SK-N-SH (cell line): ENCODE measurements at regions not wholly inside any gene's neighbourhood (a gene's known extent, or its start where the extent isn't known, plus 50 kb on each side); places are given as distances from the start of the nearest gene placed in this dataset.

Experiments used
- CTCF ChIA-PET: fragments of 300-600, 350-600 bp; formaldehyde crosslinking; extraction: SDS; loops from one replicate; lab custom pipeline; 2021; lab: Yijun Ruan, JAX
- POLR2A ChIA-PET: fragments of 350-600 bp; sonication (Branson Sonifier 250); formaldehyde crosslinking; extraction: SDS; loops from one replicate; lab custom pipeline; 2020; ENCODE audit warnings: antibody characterized with exemption, inconsistent platforms; lab: Yijun Ruan, JAX
- DNase-seq: peaks from one replicate; pipeline ENCODE4 v3.0.0; 2012
- H2AFZ ChIP-seq: fragments of 200-600 bp; sonication (generic); 2 replicates; pipeline ENCODE4 v1.8.1; 2016; ENCODE audit warnings: antibody characterized with exemption, mild to moderate bottlenecking, low read depth
- H3F3A ChIP-seq: fragments of 200-600 bp; sonication (generic); replicated peaks from 2 replicates; pipeline ENCODE3; 2016; ENCODE audit warnings: antibody characterized with exemption, mild to moderate bottlenecking; ENCODE audit not compliant: insufficient read depth
- H3K27ac ChIP-seq, 2 experiments: fragments of 200-500 bp in 1 of 2; fragments of 200-600 bp in 1 of 2; sonication (Bioruptor generic) in 1 of 2; sonication (generic), shearing (Covaris generic) in 1 of 2; 2 replicates each; pipeline versions ENCODE4 v1.5.1 to v1.6.1; 2014 to 2016; ENCODE audit warnings: low read depth in 2 of 2, inconsistent platforms in 1 of 2, low read length in 1 of 2, mild to moderate bottlenecking in 1 of 2, mixed read lengths in 1 of 2
- H3K27me3 ChIP-seq: fragments of 200-600 bp; sonication (generic), shearing (Covaris generic); 2 replicates; pipeline ENCODE4 v1.6.1; 2016; ENCODE audit warnings: mixed run types; ENCODE audit not compliant: insufficient read depth
- H3K36me3 ChIP-seq, 2 experiments: fragments of 200-500 bp in 1 of 2; fragments of 200-600 bp in 1 of 2; sonication (Bioruptor generic) in 1 of 2; sonication (generic) in 1 of 2; replicated peaks in 1 of 2; 2 replicates each; pipeline versions ENCODE3 to v1.5.1; 2014 to 2016; ENCODE audit warnings: low read length in 1 of 2, mild to moderate bottlenecking in 1 of 2; ENCODE audit not compliant: insufficient read depth in 2 of 2, control insufficient read depth in 1 of 2
- H3K4me1 ChIP-seq, 2 experiments: fragments of 200-500 bp in 1 of 2; fragments of 200-600 bp in 1 of 2; sonication (Bioruptor generic) in 1 of 2; sonication (generic), shearing (Covaris generic) in 1 of 2; 2 replicates each; pipeline versions ENCODE4 v1.5.1 to v1.6.1; 2014 to 2016; ENCODE audit warnings: low read depth in 1 of 2, low read length in 1 of 2, mixed run types in 1 of 2; ENCODE audit not compliant: insufficient read depth in 2 of 2, control insufficient read depth in 1 of 2
- H3K4me2 ChIP-seq: fragments of 200-600 bp; sonication (generic), shearing (Covaris generic); 2 replicates; pipeline ENCODE4 v1.6.1; 2017; ENCODE audit warnings: mixed run types
- H3K4me3 ChIP-seq, 2 experiments: fragments of 200-500 bp in 1 of 2; fragments of 200-600 bp in 1 of 2; sonication (Bioruptor generic) in 1 of 2; sonication (generic), shearing (Covaris generic) in 1 of 2; 2 replicates each; pipeline versions ENCODE4 v1.5.1 to v1.8.1; 2014 to 2016; ENCODE audit warnings: low read depth in 2 of 2, inconsistent platforms in 1 of 2, low read length in 1 of 2, mild to moderate bottlenecking in 1 of 2, mixed read lengths in 1 of 2, moderate library complexity in 1 of 2
- H3K79me2 ChIP-seq: fragments of 200-600 bp; sonication (generic); 2 replicates; pipeline ENCODE4 v1.8.1; 2017; ENCODE audit warnings: mild to moderate bottlenecking; ENCODE audit not compliant: insufficient read depth
- H3K9ac ChIP-seq: fragments of 200-600 bp; sonication (generic); 2 replicates; pipeline ENCODE4 v1.6.1; 2017; ENCODE audit warnings: mixed run types
- H3K9me2 ChIP-seq: fragments of 200-600 bp; sonication (generic); 2 replicates; pipeline ENCODE4 v1.6.1; 2017; ENCODE audit warnings: mixed run types
- H3K9me3 ChIP-seq: fragments of 200-600 bp; sonication (generic); 2 replicates; pipeline ENCODE4 v1.6.1; 2017; ENCODE audit warnings: mixed run types, mild to moderate bottlenecking, moderate library complexity
- H4K20me1 ChIP-seq: fragments of 200-600 bp; sonication (generic); 2 replicates; pipeline ENCODE4 v1.6.1; 2017; ENCODE audit warnings: mild to moderate bottlenecking, mixed run types; ENCODE audit not compliant: insufficient read depth
- ELF1 ChIP-seq: IDR thresholded peaks from 2 replicates; pipeline ENCODE4 v1.4.0; 2012
- EP300 ChIP-seq, 2 experiments: IDR thresholded peaks; 2 replicates each; pipeline versions ENCODE4 v1.4.0 to v1.6.1; 2012; ENCODE audit warnings: borderline replicate concordance in 1 of 2, low read depth in 1 of 2, low read length in 1 of 2
- FOXJ3 ChIP-seq: sonication (generic); formaldehyde crosslinking; IDR thresholded peaks from 2 replicates; pipeline ENCODE4 v1.5.1; 2020; ENCODE audit warnings: mild to moderate bottlenecking, missing genetic modification reagents
- JUND ChIP-seq: IDR thresholded peaks from 2 replicates; pipeline ENCODE4 v1.4.0; 2012
- MXI1 ChIP-seq: IDR thresholded peaks from 2 replicates; pipeline ENCODE4 v1.6.1; 2012; ENCODE audit warnings: mild to moderate bottlenecking, low read depth, low read length, improper control_type of control experiment
- NFIC ChIP-seq: IDR thresholded peaks from 2 replicates; pipeline ENCODE4 v1.4.0; 2012; ENCODE audit warnings: borderline replicate concordance
- RCOR1 ChIP-seq: fragments of 150-350 bp; IDR thresholded peaks from 2 replicates; pipeline ENCODE4 v1.6.1; 2017; ENCODE audit warnings: antibody characterized with exemption, low read length
- RFX5 ChIP-seq: IDR thresholded peaks from 2 replicates; pipeline ENCODE4 v1.6.1; 2012; ENCODE audit warnings: mild to moderate bottlenecking, improper control_type of control experiment, low read length
- SMC3 ChIP-seq: IDR thresholded peaks from 2 replicates; pipeline ENCODE4 v1.6.1; 2012; ENCODE audit warnings: low read depth, low read length, improper control_type of control experiment
- TCF12 ChIP-seq: IDR thresholded peaks from 2 replicates; pipeline ENCODE4 v1.4.0; 2012
- YY1 ChIP-seq: IDR thresholded peaks from 2 replicates; pipeline ENCODE4 v1.4.0; 2012; ENCODE audit warnings: low read depth, mild to moderate bottlenecking
- WGBS: methylation state at CpG from one replicate; pipeline ENCODE4 v1.1.6; 2017; ENCODE audit warnings: low lambda C conversion rate; 5-methylcytosine and 5-hydroxymethylcytosine counted together
- TF ChIP-seq, protein P1 (sequence below): IDR thresholded peaks from 2 replicates; pipeline ENCODE4 v1.6.1; 2012; ENCODE audit warnings: mild to moderate bottlenecking, low read depth, low read length, moderate library complexity
- TF ChIP-seq, protein P2 (sequence below): IDR thresholded peaks from 2 replicates; pipeline ENCODE4 v1.4.0; 2012; ENCODE audit warnings: low read depth, borderline replicate concordance
- TF ChIP-seq, protein P3 (sequence below): fragments of 200-600 bp; sonication (generic); IDR thresholded peaks from 2 replicates; pipeline ENCODE4 v1.6.1; 2017; ENCODE audit warnings: antibody characterized with exemption, mild to moderate bottlenecking, moderate library complexity
- TF ChIP-seq, protein P4 (sequence below): IDR thresholded peaks from 2 replicates; pipeline ENCODE4; 2012

DNA sequence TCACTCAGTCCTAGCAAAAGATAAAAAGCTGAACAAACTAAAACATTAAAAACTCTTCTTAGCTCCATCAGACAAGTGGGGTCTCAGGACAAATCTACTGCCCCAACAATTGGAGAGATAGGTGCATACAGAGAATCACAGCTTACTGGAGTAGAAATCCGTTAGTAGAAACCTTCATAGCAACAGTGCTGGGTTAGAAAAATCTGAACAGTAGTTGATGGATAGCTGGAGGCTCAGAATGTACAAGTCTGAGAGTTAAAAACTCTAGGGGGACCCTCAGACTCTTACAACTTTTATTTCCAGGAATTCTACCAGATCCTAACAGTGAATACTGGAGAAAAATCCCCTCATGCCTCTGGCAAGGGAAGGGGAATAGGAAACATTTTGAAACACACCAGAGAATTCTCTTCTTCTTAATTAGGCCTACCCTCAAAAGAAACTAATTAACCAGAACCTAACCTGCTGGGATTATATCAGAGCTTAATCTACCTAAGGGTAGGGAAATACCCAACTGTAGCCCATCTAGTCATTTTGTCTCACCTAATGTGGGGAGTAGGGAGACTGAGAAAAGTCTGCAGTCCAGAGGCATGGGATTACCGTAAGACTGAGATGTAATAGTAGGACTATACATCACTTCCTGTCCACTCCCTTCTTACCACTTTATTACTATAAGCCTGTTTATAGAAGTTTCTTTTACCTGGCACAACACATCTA, 165.0 kb upstream of the CTSO start:
- POLR2A ChIA-PET: no interaction called here

DNA sequence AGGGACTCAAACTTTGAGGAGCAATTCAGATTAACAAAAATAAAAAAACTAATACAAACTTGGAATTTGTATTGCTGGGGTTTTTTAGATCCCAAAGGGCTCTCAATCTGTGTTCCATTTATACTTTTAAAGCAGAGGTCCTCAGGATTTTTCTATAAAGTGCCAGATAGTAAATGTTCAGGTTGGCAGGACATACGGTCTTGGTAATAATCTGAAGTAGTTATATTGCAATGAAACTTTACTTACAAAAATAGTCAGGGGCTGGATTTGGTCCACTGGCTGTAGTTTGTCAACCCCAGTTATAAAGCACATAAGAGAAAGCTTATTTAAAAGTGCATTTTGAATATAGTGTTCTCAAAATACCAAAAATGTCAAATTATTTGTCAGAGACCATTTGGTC, 164.1 kb upstream of the CTSO start:
- H3K9ac ChIP-seq: no peak overlapping the region
- DNase-seq: no peak
- no peaks in the 10 kb centered on the region for H3K9me2 ChIP-seq
- WGBS: 13% methylated on average over 1 of the region's 1 CpG
- H3F3A ChIP-seq: peaks cover 7% of the 10 kb centered on the region
- TF ChIP-seq, protein P1, sequence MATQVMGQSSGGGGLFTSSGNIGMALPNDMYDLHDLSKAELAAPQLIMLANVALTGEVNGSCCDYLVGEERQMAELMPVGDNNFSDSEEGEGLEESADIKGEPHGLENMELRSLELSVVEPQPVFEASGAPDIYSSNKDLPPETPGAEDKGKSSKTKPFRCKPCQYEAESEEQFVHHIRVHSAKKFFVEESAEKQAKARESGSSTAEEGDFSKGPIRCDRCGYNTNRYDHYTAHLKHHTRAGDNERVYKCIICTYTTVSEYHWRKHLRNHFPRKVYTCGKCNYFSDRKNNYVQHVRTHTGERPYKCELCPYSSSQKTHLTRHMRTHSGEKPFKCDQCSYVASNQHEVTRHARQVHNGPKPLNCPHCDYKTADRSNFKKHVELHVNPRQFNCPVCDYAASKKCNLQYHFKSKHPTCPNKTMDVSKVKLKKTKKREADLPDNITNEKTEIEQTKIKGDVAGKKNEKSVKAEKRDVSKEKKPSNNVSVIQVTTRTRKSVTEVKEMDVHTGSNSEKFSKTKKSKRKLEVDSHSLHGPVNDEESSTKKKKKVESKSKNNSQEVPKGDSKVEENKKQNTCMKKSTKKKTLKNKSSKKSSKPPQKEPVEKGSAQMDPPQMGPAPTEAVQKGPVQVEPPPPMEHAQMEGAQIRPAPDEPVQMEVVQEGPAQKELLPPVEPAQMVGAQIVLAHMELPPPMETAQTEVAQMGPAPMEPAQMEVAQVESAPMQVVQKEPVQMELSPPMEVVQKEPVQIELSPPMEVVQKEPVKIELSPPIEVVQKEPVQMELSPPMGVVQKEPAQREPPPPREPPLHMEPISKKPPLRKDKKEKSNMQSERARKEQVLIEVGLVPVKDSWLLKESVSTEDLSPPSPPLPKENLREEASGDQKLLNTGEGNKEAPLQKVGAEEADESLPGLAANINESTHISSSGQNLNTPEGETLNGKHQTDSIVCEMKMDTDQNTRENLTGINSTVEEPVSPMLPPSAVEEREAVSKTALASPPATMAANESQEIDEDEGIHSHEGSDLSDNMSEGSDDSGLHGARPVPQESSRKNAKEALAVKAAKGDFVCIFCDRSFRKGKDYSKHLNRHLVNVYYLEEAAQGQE: no peak
- TF ChIP-seq RFX5: no peak
- no peak for TF ChIP-seq NFIC
- no peak for TF ChIP-seq RCOR1
- TF ChIP-seq EP300 (IDR thresholded peaks at IDR 0.05; ENCODE audit: borderline replicate concordance in 1 of 2, low read depth in 1 of 2, low read length in 1 of 2): no peak
- no peak for TF ChIP-seq SMC3
- no peak for TF ChIP-seq ELF1
- TF ChIP-seq FOXJ3 (CRISPR knock-in tag): no peak
- TF ChIP-seq, protein P2, sequence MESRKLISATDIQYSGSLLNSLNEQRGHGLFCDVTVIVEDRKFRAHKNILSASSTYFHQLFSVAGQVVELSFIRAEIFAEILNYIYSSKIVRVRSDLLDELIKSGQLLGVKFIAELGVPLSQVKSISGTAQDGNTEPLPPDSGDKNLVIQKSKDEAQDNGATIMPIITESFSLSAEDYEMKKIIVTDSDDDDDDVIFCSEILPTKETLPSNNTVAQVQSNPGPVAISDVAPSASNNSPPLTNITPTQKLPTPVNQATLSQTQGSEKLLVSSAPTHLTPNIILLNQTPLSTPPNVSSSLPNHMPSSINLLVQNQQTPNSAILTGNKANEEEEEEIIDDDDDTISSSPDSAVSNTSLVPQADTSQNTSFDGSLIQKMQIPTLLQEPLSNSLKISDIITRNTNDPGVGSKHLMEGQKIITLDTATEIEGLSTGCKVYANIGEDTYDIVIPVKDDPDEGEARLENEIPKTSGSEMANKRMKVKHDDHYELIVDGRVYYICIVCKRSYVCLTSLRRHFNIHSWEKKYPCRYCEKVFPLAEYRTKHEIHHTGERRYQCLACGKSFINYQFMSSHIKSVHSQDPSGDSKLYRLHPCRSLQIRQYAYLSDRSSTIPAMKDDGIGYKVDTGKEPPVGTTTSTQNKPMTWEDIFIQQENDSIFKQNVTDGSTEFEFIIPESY: no peak
- TF ChIP-seq YY1: no peak
- TF ChIP-seq, protein P3, sequence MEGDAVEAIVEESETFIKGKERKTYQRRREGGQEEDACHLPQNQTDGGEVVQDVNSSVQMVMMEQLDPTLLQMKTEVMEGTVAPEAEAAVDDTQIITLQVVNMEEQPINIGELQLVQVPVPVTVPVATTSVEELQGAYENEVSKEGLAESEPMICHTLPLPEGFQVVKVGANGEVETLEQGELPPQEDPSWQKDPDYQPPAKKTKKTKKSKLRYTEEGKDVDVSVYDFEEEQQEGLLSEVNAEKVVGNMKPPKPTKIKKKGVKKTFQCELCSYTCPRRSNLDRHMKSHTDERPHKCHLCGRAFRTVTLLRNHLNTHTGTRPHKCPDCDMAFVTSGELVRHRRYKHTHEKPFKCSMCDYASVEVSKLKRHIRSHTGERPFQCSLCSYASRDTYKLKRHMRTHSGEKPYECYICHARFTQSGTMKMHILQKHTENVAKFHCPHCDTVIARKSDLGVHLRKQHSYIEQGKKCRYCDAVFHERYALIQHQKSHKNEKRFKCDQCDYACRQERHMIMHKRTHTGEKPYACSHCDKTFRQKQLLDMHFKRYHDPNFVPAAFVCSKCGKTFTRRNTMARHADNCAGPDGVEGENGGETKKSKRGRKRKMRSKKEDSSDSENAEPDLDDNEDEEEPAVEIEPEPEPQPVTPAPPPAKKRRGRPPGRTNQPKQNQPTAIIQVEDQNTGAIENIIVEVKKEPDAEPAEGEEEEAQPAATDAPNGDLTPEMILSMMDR: no peak
- no peak for TF ChIP-seq TCF12
- TF ChIP-seq, protein P4, sequence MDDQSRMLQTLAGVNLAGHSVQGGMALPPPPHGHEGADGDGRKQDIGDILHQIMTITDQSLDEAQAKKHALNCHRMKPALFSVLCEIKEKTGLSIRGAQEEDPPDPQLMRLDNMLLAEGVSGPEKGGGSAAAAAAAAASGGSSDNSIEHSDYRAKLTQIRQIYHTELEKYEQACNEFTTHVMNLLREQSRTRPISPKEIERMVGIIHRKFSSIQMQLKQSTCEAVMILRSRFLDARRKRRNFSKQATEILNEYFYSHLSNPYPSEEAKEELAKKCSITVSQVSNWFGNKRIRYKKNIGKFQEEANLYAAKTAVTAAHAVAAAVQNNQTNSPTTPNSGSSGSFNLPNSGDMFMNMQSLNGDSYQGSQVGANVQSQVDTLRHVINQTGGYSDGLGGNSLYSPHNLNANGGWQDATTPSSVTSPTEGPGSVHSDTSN: no peak
- no peaks in the 10 kb centered on the region for H3K4me1 ChIP-seq
- no peaks in the 10 kb centered on the region for H3K36me3 ChIP-seq
- no peak overlapping the region for H2AFZ ChIP-seq
- H3K79me2 ChIP-seq: no peaks in the 10 kb centered on the region
- ChIA-PET CTCF (no interaction called here), POLR2A (no interaction called here)
- no peak overlapping the region for H3K4me2 ChIP-seq
- no peaks in the 10 kb centered on the region for H3K27me3 ChIP-seq
- no peaks in the 10 kb centered on the region for H3K9me3 ChIP-seq
- no peaks in the 10 kb centered on the region for H4K20me1 ChIP-seq
- no peak overlapping the region for H3K4me3 ChIP-seq
- H3K27ac ChIP-seq: no peak overlapping the region

More for the DNA sequence above, 165.0 kb upstream of the CTSO start:
- no peak overlapping the region for H3K4me3 ChIP-seq
- H3K9ac ChIP-seq: no peak overlapping the region
- no peaks in the 10 kb centered on the region for H3K36me3 ChIP-seq
- H2AFZ ChIP-seq: no peak overlapping the region
- WGBS: 26% methylated on average over 2 of the region's 2 CpGs
- no peak for DNase-seq
- no peaks in the 10 kb centered on the region for H3K27me3 ChIP-seq
- H4K20me1 ChIP-seq: no peaks in the 10 kb centered on the region
- no peaks in the 10 kb centered on the region for H3K4me1 ChIP-seq
- H3K79me2 ChIP-seq: no peaks in the 10 kb centered on the region
- H3K4me2 ChIP-seq: no peak overlapping the region
- TF ChIP-seq MXI1 (no peak), SMC3 (no peak), JUND (no peak)
- CTCF ChIA-PET: no interaction called here
- no peak overlapping the region for H3K27ac ChIP-seq
- H3K9me2 ChIP-seq: peaks cover 5% of the 10 kb centered on the region; the same call in 1 of the 2 replicates
- H3F3A ChIP-seq: peaks cover 4% of the 10 kb centered on the region
- no peaks in the 10 kb centered on the region for H3K9me3 ChIP-seq
